Nephron progenitor cell (in vitro differentiated cells): ENCODE measurements at regions not wholly inside any gene's neighbourhood (a gene's known extent, or its start where the extent isn't known, plus 50 kb on each side); places are given as distances from the start of the nearest gene placed in this dataset.

Source experiments
- DNase-seq: peaks from one replicate; pipeline ENCODE4 v3.0.0; 2021
- H3K27ac Mint-ChIP-seq: 2 replicates; pipeline ENCODE4 v1.8.0; 2021; ENCODE audit warnings: mild to moderate bottlenecking, moderate library complexity, mixed read lengths
- H3K27me3 Mint-ChIP-seq: 2 replicates; pipeline ENCODE4 v1.8.0; 2021; ENCODE audit warnings: mild to moderate bottlenecking, low read depth, mixed read lengths; ENCODE audit not compliant: poor library complexity
- H3K36me3 Mint-ChIP-seq: 2 replicates; pipeline ENCODE4 v1.8.0; 2021; ENCODE audit warnings: low read depth, mixed read lengths
- H3K4me1 Mint-ChIP-seq: 2 replicates; pipeline ENCODE4 v1.8.0; 2021; ENCODE audit warnings: mixed read lengths
- H3K4me3 Mint-ChIP-seq: 2 replicates; pipeline ENCODE4 v1.8.0; 2021; ENCODE audit warnings: mild to moderate bottlenecking, moderate library complexity, mixed read lengths
- H3K9me3 Mint-ChIP-seq: 2 replicates; pipeline ENCODE4 v1.8.0; 2021; ENCODE audit warnings: mild to moderate bottlenecking, moderate library complexity, mixed read lengths
- TF ChIP-seq, protein P1 (sequence below): fragments of 200-600 bp; sonication (generic); IDR thresholded peaks from 2 replicates; pipeline ENCODE4 v1.5.0; 2021; ENCODE audit warnings: antibody characterized with exemption

DNA sequence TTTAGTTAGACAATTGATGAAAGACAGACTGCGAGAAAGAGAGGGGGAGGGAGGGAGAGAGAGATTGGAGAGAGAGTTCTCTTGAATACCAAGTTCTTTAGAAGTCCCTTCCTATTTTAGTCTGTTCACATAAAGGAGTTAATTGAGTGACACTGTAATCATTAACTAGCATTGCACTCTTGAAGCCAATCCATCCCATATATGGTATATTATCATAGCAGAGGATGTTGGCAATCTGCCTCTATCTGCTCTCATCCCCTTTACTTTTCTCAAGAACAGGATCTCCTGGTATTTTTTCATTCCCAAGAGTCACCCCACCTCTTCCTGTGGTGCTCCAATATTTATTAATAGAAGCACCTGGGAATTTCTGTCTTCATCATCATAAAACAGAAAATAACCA lies 959.6 kb upstream of the NDST4 start:
- TF ChIP-seq, protein P1, sequence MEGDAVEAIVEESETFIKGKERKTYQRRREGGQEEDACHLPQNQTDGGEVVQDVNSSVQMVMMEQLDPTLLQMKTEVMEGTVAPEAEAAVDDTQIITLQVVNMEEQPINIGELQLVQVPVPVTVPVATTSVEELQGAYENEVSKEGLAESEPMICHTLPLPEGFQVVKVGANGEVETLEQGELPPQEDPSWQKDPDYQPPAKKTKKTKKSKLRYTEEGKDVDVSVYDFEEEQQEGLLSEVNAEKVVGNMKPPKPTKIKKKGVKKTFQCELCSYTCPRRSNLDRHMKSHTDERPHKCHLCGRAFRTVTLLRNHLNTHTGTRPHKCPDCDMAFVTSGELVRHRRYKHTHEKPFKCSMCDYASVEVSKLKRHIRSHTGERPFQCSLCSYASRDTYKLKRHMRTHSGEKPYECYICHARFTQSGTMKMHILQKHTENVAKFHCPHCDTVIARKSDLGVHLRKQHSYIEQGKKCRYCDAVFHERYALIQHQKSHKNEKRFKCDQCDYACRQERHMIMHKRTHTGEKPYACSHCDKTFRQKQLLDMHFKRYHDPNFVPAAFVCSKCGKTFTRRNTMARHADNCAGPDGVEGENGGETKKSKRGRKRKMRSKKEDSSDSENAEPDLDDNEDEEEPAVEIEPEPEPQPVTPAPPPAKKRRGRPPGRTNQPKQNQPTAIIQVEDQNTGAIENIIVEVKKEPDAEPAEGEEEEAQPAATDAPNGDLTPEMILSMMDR: no peak
- Mint-ChIP-seq H3K9me3 (peaks cover 11% of the 10 kb centered on the region), H3K4me3 (no peak overlapping the region), H3K27ac (no peak overlapping the region), H3K4me1 (no peaks in the 10 kb centered on the region), H3K36me3 (no peaks in the 10 kb centered on the region), H3K27me3 (no peaks in the 10 kb centered on the region)
- no peak for DNase-seq

DNA sequence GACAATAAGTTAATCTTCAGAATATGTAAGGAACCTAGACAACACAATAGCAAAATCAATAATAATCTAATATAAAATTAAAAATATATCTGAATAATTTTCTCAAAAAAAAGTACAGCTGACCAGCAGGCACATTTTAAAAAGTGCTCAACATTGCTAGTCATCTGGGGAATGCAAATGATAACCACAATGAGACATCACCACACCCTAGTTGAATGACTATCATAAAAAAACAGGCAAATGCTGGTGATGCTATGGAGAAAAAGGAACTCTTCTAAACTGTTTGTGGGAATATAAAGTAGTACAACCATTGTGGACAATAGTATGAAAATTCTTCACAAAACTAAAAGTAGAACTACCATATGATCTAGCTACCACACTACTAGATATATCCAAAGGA lies 956.9 kb upstream of the NDST4 start:
- TF ChIP-seq, protein P1: no peak
- Mint-ChIP-seq H3K9me3 (peaks cover 6% of the 10 kb centered on the region), H3K27ac (no peak overlapping the region), H3K4me1 (peaks cover 5% of the 10 kb centered on the region), H3K4me3 (no peak overlapping the region), H3K36me3 (no peaks in the 10 kb centered on the region), H3K27me3 (no peaks in the 10 kb centered on the region)
- DNase-seq: no peak

DNA sequence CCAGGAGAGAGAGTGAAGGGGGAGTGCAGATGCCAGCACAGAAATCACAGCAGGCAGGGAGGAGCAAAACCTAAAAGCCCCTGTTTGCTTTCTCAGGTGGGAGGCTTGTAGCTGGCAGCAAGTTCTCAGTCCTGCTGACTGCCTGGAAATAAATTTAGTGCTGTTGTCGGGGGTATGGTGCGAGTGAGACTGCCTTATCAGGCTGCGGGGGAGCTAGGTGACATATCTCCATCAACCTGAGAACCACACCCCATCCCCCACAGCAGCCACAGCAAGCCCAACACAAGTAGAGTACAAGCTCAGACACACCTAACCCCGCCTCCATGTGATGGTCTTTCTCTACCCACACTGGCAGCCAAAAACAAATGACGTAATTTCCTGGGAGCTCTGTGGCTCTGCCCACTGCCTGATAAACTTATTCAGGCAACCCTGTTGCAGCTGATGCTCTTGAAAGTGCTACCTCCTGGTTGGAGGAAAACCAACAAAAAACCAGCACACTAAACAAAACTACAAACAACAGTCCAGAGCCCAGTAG lies 953.4 kb upstream of the NDST4 start:
- H3K27me3 Mint-ChIP-seq: no peaks in the 10 kb centered on the region
- peaks cover 6% of the 10 kb centered on the region for H3K9me3 Mint-ChIP-seq
- no peaks in the 10 kb centered on the region for H3K36me3 Mint-ChIP-seq
- H3K4me1 Mint-ChIP-seq: peaks cover 5% of the 10 kb centered on the region
- DNase-seq: no peak
- no peak overlapping the region for H3K4me3 Mint-ChIP-seq
- TF ChIP-seq, protein P1: no peak
- H3K27ac Mint-ChIP-seq: no peak overlapping the region

DNA sequence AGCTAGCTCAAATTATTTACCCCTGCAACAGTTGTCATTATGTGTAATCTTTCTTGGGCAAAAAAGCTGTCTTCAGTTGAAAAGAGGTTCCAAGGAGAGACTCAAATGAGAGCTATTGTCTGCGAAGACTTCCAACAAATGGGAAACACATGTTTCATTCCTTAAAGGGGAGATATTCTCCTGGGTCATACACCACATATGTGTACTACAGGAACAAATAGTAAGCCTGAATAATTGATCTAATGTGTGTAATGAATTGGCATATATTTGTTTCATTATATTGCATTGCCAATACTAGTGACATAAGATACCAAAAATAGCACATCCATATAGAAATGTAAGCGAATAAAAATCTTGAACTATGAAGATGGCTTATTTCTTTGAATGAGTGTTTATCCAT lies 950.9 kb upstream of the NDST4 start:
- H3K27me3 Mint-ChIP-seq: no peaks in the 10 kb centered on the region
- no peak overlapping the region for H3K27ac Mint-ChIP-seq
- H3K4me1 Mint-ChIP-seq: peaks cover 5% of the 10 kb centered on the region
- TF ChIP-seq, protein P1: no peak
- no peak overlapping the region for H3K4me3 Mint-ChIP-seq
- no peak for DNase-seq
- no peaks in the 10 kb centered on the region for H3K36me3 Mint-ChIP-seq
- H3K9me3 Mint-ChIP-seq: peaks cover 6% of the 10 kb centered on the region

DNA sequence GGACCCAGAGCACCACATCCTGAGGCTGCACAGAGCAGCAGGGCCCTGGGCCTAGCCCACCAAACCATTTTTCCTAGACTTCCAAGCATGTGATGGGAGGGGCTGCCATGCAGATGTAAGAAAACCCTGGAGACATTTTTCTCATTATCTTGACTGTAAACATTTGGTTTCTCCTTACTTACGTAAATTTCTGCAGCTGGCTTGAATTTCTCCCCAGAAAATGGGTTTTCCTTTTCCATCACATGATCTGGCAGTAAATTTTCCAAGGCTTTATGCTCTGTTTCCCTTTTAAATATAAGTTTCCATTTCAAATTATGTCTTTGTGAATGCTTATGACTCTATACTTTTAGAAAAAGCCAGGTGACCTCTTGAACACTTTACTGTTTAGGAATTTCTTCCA lies 945.9 kb upstream of the NDST4 start:
- Mint-ChIP-seq H3K27ac (no peak overlapping the region), H3K4me1 (no peaks in the 10 kb centered on the region), H3K36me3 (no peaks in the 10 kb centered on the region), H3K9me3 (no peaks in the 10 kb centered on the region), H3K4me3 (no peak overlapping the region), H3K27me3 (no peaks in the 10 kb centered on the region)
- TF ChIP-seq, protein P1: no peak
- no peak for DNase-seq

DNA sequence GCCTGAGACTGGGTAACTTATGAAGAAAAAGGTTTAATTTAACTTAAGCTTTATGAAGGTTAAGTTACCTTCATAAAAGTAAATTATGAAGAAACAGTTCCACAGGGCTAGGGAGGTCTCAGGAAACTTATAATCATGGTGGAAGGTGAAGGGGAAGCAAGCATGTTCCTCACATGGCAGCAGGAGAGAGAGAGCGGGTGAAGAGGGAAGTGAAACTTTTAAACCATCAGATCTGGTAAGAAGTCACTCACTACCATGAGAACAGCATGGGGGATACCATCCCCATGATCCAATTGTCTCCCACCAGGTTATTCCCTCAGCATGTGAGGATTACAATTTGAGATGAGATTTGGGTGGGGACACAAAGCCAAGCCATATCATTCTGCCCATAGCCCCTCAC lies 944.7 kb upstream of the NDST4 start:
- no peaks in the 10 kb centered on the region for H3K36me3 Mint-ChIP-seq
- no peaks in the 10 kb centered on the region for H3K9me3 Mint-ChIP-seq
- H3K4me3 Mint-ChIP-seq: no peak overlapping the region
- no peak overlapping the region for H3K27ac Mint-ChIP-seq
- TF ChIP-seq, protein P1: no peak
- H3K4me1 Mint-ChIP-seq: no peaks in the 10 kb centered on the region
- DNase-seq: no peak
- no peaks in the 10 kb centered on the region for H3K27me3 Mint-ChIP-seq
